ENCODE measurements at regions not wholly inside any gene's neighbourhood (a gene's known extent, or its start where the extent isn't known, plus 50 kb on each side); places are given as distances from the start of the nearest gene placed in this dataset.

- no peak overlapping the region for H3K27ac ChIP-seq (replicated peaks)
- TF ChIP-seq POLR2AphosphoS5 (IDR thresholded peaks at IDR 0.05; ENCODE audit: low read depth), result no peak
- TF ChIP-seq REST (IDR thresholded peaks at IDR 0.05; ENCODE audit: insufficient replicate concordance, low read depth), result peak; percentile 73
- no peak for TF ChIP-seq CTCF (IDR thresholded peaks at IDR 0.05; ENCODE audit: insufficient read depth, low read length)
- TF ChIP-seq GABPA (IDR thresholded peaks at IDR 0.05; ENCODE audit: low read depth), result no peak
- no peak for TF ChIP-seq SPI1 (IDR thresholded peaks at IDR 0.05; ENCODE audit: borderline replicate concordance, low read depth)
- H3K4me3 ChIP-seq (replicated peaks; ENCODE audit: insufficient read depth, low read length), result no peak overlapping the region
These were observed 224.1 kb upstream of the TMEM132C start for GRCh38 chr12:128042825-128043224.

GRCh38 chr12:128043317-128043716 is 223.7 kb upstream of the TMEM132C start:
- no peak overlapping the region for H3K4me3 ChIP-seq (replicated peaks; ENCODE audit: insufficient read depth, low read length)
- H3K27ac ChIP-seq (replicated peaks), result no peak overlapping the region
- TF ChIP-seq POLR2AphosphoS5 (IDR thresholded peaks at IDR 0.05; ENCODE audit: low read depth) (no peak), CTCF (IDR thresholded peaks at IDR 0.05; ENCODE audit: insufficient read depth, low read length) (no peak), GABPA (IDR thresholded peaks at IDR 0.05; ENCODE audit: low read depth) (no peak), REST (IDR thresholded peaks at IDR 0.05; ENCODE audit: insufficient replicate concordance, low read depth) (no peak), SPI1 (IDR thresholded peaks at IDR 0.05; ENCODE audit: borderline replicate concordance, low read depth) (no peak)
- no peak for DNase-seq (ENCODE audit: low read depth in 1 of 2, low spot score in 1 of 2)
- H3K27me3 ChIP-seq (ENCODE audit: insufficient read depth, poor library complexity, severe bottlenecking), result no peaks in the 10 kb centered on the region

More at GRCh38 chr12:128042825-128043224, 224.1 kb upstream of the TMEM132C start:
- no peaks in the 10 kb centered on the region for H3K27me3 ChIP-seq (ENCODE audit: insufficient read depth, poor library complexity, severe bottlenecking)
- DNase-seq (ENCODE audit: low read depth in 1 of 2, low spot score in 1 of 2), result no peak

- no peak for DNase-seq (ENCODE audit: low read depth in 1 of 2, low spot score in 1 of 2)
- Histone ChIP-seq H3K27me3 (ENCODE audit: insufficient read depth, poor library complexity, severe bottlenecking) (no peaks in the 10 kb centered on the region), H3K27ac (replicated peaks) (no peak overlapping the region), H3K4me3 (replicated peaks; ENCODE audit: insufficient read depth, low read length) (no peak overlapping the region)
- TF ChIP-seq POLR2AphosphoS5 (IDR thresholded peaks at IDR 0.05; ENCODE audit: low read depth) (no peak), GABPA (IDR thresholded peaks at IDR 0.05; ENCODE audit: low read depth) (no peak), SPI1 (IDR thresholded peaks at IDR 0.05; ENCODE audit: borderline replicate concordance, low read depth) (no peak), REST (IDR thresholded peaks at IDR 0.05; ENCODE audit: insufficient replicate concordance, low read depth) (no peak), CTCF (IDR thresholded peaks at IDR 0.05; ENCODE audit: insufficient read depth, low read length) (no peak)
These were observed 219.5 kb upstream of the TMEM132C start for GRCh38 chr12:128047266-128048060.

All from HL-60 (cell line).